Astrocyte (in vitro differentiated cells and primary cell): ENCODE measurements at regions not wholly inside any gene's neighbourhood (a gene's known extent, or its start where the extent isn't known, plus 50 kb on each side); places are given as distances from the start of the nearest gene placed in this dataset.

Experiments
- DNase-seq: peaks from one replicate; pipeline ENCODE4 v3.0.0-alpha.2; 2010; ENCODE audit warnings: low read depth
- FAIRE-seq: peaks from 2 replicates; lab custom pipeline; 2011; peaks lifted over from hg19 to GRCh38; lab: Jason Lieb, UNC
- H2AFZ ChIP-seq: 2 replicates; pipeline ENCODE4 v1.6.0; 2012; ENCODE audit warnings: low read depth, low read length, inconsistent platforms
- H3K27ac ChIP-seq: 2 replicates; pipeline ENCODE4 v1.5.1; 2011; ENCODE audit warnings: low read depth, low read length, inconsistent platforms
- H3K27me3 ChIP-seq: 2 replicates; pipeline ENCODE4 v1.6.0; 2011; ENCODE audit warnings: low read length, inconsistent platforms; ENCODE audit not compliant: insufficient read depth
- H3K36me3 ChIP-seq: 2 replicates; pipeline ENCODE4 v1.5.1; 2011; ENCODE audit warnings: low read length, inconsistent platforms; ENCODE audit not compliant: insufficient read depth
- H3K4me1 ChIP-seq: 2 replicates; pipeline ENCODE4 v1.5.1; 2011; ENCODE audit warnings: low read length, inconsistent platforms; ENCODE audit not compliant: insufficient read depth
- H3K4me2 ChIP-seq: 2 replicates; pipeline ENCODE4 v1.6.0; 2012; ENCODE audit warnings: low read length, inconsistent platforms
- H3K4me3 ChIP-seq: 2 replicates; pipeline ENCODE4 v1.5.1; 2011; ENCODE audit warnings: low read depth, mild to moderate bottlenecking, low read length, inconsistent platforms; ENCODE audit not compliant: insufficient read depth
- H3K79me2 ChIP-seq: 2 replicates; pipeline ENCODE4 v1.6.0; 2012; ENCODE audit warnings: mild to moderate bottlenecking, low read length, inconsistent platforms; ENCODE audit not compliant: insufficient read depth
- H3K9ac ChIP-seq: 2 replicates; pipeline ENCODE4 v1.6.0; 2012; ENCODE audit warnings: mild to moderate bottlenecking, low read length, inconsistent platforms
- H3K9me3 ChIP-seq: 2 replicates; pipeline ENCODE4 v1.5.1; 2012; ENCODE audit warnings: low read depth, mild to moderate bottlenecking, low read length, inconsistent platforms; ENCODE audit not compliant: insufficient read depth
- H4K20me1 ChIP-seq: 2 replicates; pipeline ENCODE4 v1.6.0; 2012; ENCODE audit warnings: low read length, inconsistent platforms; ENCODE audit not compliant: insufficient read depth
- H3K27ac Mint-ChIP-seq: one replicate; pipeline ENCODE4 v1.8.0; 2021; ENCODE audit warnings: mild to moderate bottlenecking, mixed read lengths; ENCODE audit not compliant: unreplicated experiment
- H3K27me3 Mint-ChIP-seq: one replicate; pipeline ENCODE4 v1.8.0; 2021; ENCODE audit warnings: low read depth, mixed read lengths; ENCODE audit not compliant: unreplicated experiment
- H3K36me3 Mint-ChIP-seq: one replicate; pipeline ENCODE4 v1.8.0; 2021; ENCODE audit warnings: low read depth, mixed read lengths; ENCODE audit not compliant: unreplicated experiment
- H3K4me1 Mint-ChIP-seq: one replicate; pipeline ENCODE4 v1.8.0; 2021; ENCODE audit warnings: low read depth, mixed read lengths; ENCODE audit not compliant: unreplicated experiment
- H3K4me3 Mint-ChIP-seq: one replicate; pipeline ENCODE4 v1.8.0; 2021; ENCODE audit warnings: mild to moderate bottlenecking, moderate library complexity, mixed read lengths; ENCODE audit not compliant: unreplicated experiment
- H3K9me3 Mint-ChIP-seq: one replicate; pipeline ENCODE4 v1.8.0; 2021; ENCODE audit warnings: mild to moderate bottlenecking, mixed read lengths; ENCODE audit not compliant: unreplicated experiment
- CTCF ChIP-seq: IDR thresholded peaks from 2 replicates; pipeline ENCODE4 v1.5.1; 2011; ENCODE audit warnings: low read depth, mild to moderate bottlenecking, inconsistent platforms, low read length, moderate library complexity; ENCODE audit not compliant: insufficient read depth
- EZH2 ChIP-seq: IDR thresholded peaks from 2 replicates; pipeline ENCODE4 v1.6.1; 2012; ENCODE audit warnings: mild to moderate bottlenecking, low read length, inconsistent platforms; ENCODE audit not compliant: insufficient read depth

- H3K36me3 ChIP-seq, result no peaks in the 10 kb centered on the region
- Mint-ChIP-seq H3K27ac (no peak overlapping the region), H3K9me3 (peaks cover 3% of the 10 kb centered on the region), H3K27me3 (peaks cover 14% of the 10 kb centered on the region), H3K36me3 (no peaks in the 10 kb centered on the region), H3K4me1 (peaks cover 2% of the 10 kb centered on the region), H3K4me3 (no peak overlapping the region)
- no peak overlapping the region for H3K4me3 ChIP-seq
- no peaks in the 10 kb centered on the region for H3K79me2 ChIP-seq
- H3K9ac ChIP-seq, result no peak overlapping the region
- no peaks in the 10 kb centered on the region for H4K20me1 ChIP-seq
- peaks cover 7% of the 10 kb centered on the region for H3K4me1 ChIP-seq
- FAIRE-seq (no peak), DNase-seq (no peak)
- no peak overlapping the region for H2AFZ ChIP-seq
- H3K27ac ChIP-seq, result no peak overlapping the region
- H3K4me2 ChIP-seq, result no peak overlapping the region
- no peaks in the 10 kb centered on the region for H3K27me3 ChIP-seq
- TF ChIP-seq CTCF (no peak), EZH2 (no peak)
- H3K9me3 ChIP-seq, result no peaks in the 10 kb centered on the region
These were observed 53.7 kb upstream of the BCOR start for GRCh38 chrX:40151211-40152172.

- H3K9ac ChIP-seq, result no peak overlapping the region
- no peak overlapping the region for H2AFZ ChIP-seq
- Mint-ChIP-seq H3K27ac (no peak overlapping the region), H3K27me3 (peaks cover 14% of the 10 kb centered on the region), H3K9me3 (peaks cover 3% of the 10 kb centered on the region), H3K36me3 (no peaks in the 10 kb centered on the region), H3K4me3 (no peak overlapping the region), H3K4me1 (peaks cover 2% of the 10 kb centered on the region)
- no peaks in the 10 kb centered on the region for H3K79me2 ChIP-seq
- no peaks in the 10 kb centered on the region for H3K9me3 ChIP-seq
- no peak for FAIRE-seq
- no peak overlapping the region for H3K27ac ChIP-seq
- H3K27me3 ChIP-seq, result no peaks in the 10 kb centered on the region
- H3K4me1 ChIP-seq, result peaks cover 10% of the 10 kb centered on the region
- no peak for DNase-seq
- no peaks in the 10 kb centered on the region for H4K20me1 ChIP-seq
- H3K4me3 ChIP-seq, result no peak overlapping the region
- no peak overlapping the region for H3K4me2 ChIP-seq
- H3K36me3 ChIP-seq, result no peaks in the 10 kb centered on the region
- TF ChIP-seq CTCF (no peak), EZH2 (no peak)
These were observed 52.7 kb upstream of the BCOR start for GRCh38 chrX:40150503-40150902.
